Transverse colon (tissue), 4 donors: ENCODE measurements at regions not wholly inside any gene's neighbourhood (a gene's known extent, or its start where the extent isn't known, plus 50 kb on each side); places are given as distances from the start of the nearest gene placed in this dataset.

Experiments
- DNase-seq: peaks from one replicate; pipeline ENCODE4 v3.0.0-alpha.2; 2019
- H3K27ac ChIP-seq, 4 donors: fragments of 200-600 bp; sonication (generic); 2 replicates each; pipeline ENCODE4 v1.5.1; 2016 to 2018; ENCODE audit warnings: inconsistent platforms in 4 of 4
- H3K27me3 ChIP-seq: fragments of 200-600 bp; sonication (generic); 2 replicates; pipeline ENCODE4 v1.5.1; 2017; ENCODE audit warnings: inconsistent platforms
- H3K36me3 ChIP-seq, 4 donors: fragments of 200-600 bp; sonication (generic); 2 replicates each; pipeline ENCODE4 v1.5.1; 2017 to 2019; ENCODE audit warnings: inconsistent platforms in 4 of 4
- H3K4me1 ChIP-seq, 4 donors: fragments of 200-600 bp; sonication (generic); 2 replicates each; pipeline ENCODE4 v1.5.1; 2017 to 2020; ENCODE audit warnings: inconsistent platforms in 4 of 4
- H3K4me3 ChIP-seq, 4 donors: fragments of 200-600 bp; sonication (generic); 1 replicate in 1 of 4; 2 replicates in 3 of 4; pipeline versions ENCODE4 v1.5.1 to v1.6.1; 2017 to 2019; ENCODE audit warnings: inconsistent platforms in 4 of 4
- H3K9me3 ChIP-seq, 2 donors: fragments of 200-600 bp; sonication (generic); 2 replicates each; pipeline ENCODE4 v1.5.1; 2017 to 2019; ENCODE audit warnings: inconsistent platforms in 2 of 2
- CTCF ChIP-seq, 5 experiments: fragments of 200-600 bp in 3 of 5; fragments of 450-650 bp in 2 of 5; sonication (generic) in 3 of 5; IDR thresholded peaks; 1 replicate in 2 of 5; 2 replicates in 3 of 5; pipeline ENCODE4 v1.5.1; 2016 to 2017; ENCODE audit warnings: antibody characterized with exemption in 5 of 5, inconsistent platforms in 3 of 5, mild to moderate bottlenecking in 2 of 5, moderate library complexity in 1 of 5
- EP300 ChIP-seq: sonication (generic); formaldehyde crosslinking; IDR thresholded peaks from one replicate; pipeline ENCODE4 v1.6.1; 2017; ENCODE audit warnings: antibody characterized with exemption, low read depth
- POLR2A ChIP-seq: fragments of 450-650 bp; IDR thresholded peaks from one replicate; pipeline ENCODE4 v1.6.1; 2016; ENCODE audit warnings: antibody characterized with exemption, mild to moderate bottlenecking, moderate library complexity
- POLR2AphosphoS5 ChIP-seq, 3 donors: sonication (generic); formaldehyde crosslinking; IDR thresholded peaks; one replicate each; pipeline ENCODE4 v1.6.1; 2016; ENCODE audit warnings: antibody characterized with exemption in 3 of 3
- WGBS, 2 donors: methylation state at CpG; one replicate each; pipeline ENCODE4 v1.1.5; 2018; ENCODE audit warnings: low coverage in 1 of 2; 5-methylcytosine and 5-hydroxymethylcytosine counted together
- in situ Hi-C, 4 donors: fragments of 200-750 bp; cut with MboI; loops; one replicate each; pipeline versions ENCODE4 v1.15.0 to v1.15.1; 2017; ENCODE audit warnings: low sequenced_read_pairs in 3 of 4, low pct_ligation_motif_present in 1 of 4, low pct_unique_long_range_greater_than_20kb in 1 of 4
- intact Hi-C: fragments of 100-400 bp; cut with DNase I; formaldehyde crosslinking; loops from one replicate; pipeline ENCODE4 v1.15.1; 2023; ENCODE audit warnings: low total_unique reads

DNA sequence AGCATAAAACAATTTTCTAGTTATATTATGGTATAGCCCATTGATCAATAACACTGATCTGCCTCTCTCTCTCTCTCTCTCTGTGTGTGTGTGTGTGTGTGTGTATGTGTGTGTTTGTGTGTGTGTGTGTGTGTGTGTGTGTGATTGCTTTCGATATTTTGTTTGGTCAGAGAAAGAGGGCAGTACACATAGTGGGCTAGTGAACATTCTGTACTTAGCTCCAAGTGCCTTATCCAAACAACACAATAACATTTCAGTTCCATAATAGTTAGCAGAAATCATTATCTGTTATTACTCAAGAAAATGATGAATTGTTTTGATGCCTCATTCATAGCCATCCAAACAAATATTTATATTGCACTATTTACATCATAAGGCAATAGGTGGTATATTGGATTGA, 979.1 kb upstream of the CITED2 start:
- in situ Hi-C loops: no loop called here
- no peak for DNase-seq
- 82% methylated on average over 1 of the region's 1 CpG; no CpG with 5 or more reads in 1 of the 2 donors for WGBS, 2 donors
- H3K27me3 ChIP-seq: no peaks in the 10 kb centered on the region
- no peak overlapping the region for H3K4me3 ChIP-seq
- no peaks in the 10 kb centered on the region for H3K36me3 ChIP-seq
- intact Hi-C loops: no loop called here
- no peaks in the 10 kb centered on the region for H3K9me3 ChIP-seq
- H3K27ac ChIP-seq: no peak overlapping the region
- H3K4me1 ChIP-seq: no peaks in the 10 kb centered on the region
- TF ChIP-seq POLR2A (no peak), EP300 (no peak), CTCF (IDR thresholded peaks at IDR 0.05) (no peak), POLR2AphosphoS5 (IDR thresholded peaks at IDR 0.05) (no peak)

DNA sequence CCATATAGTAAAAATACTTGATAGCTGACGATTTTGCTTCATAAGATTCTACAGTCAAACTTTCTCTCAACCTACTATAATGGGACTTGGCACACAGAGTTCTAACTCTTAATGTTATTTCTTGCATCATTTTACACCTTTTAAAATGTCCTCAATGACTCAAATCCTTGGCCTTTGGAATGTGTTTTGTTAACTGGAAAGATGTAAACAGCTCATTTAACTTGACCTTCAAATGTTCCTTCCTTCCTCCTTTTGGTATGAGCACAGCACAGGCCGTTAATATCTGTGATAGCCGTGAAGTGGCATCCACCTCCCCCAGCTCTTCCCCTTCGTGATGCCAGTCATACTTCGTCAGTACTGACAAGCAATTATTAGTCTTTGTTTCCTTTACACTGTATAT, 972.0 kb upstream of the CITED2 start:
- intact Hi-C loops (no loop called here), in situ Hi-C loops (no loop called here)
- DNase-seq: no peak
- Histone ChIP-seq H3K36me3 (no peaks in the 10 kb centered on the region), H3K27ac (no peak overlapping the region), H3K9me3 (no peaks in the 10 kb centered on the region), H3K4me3 (no peak overlapping the region), H3K4me1 (peaks cover 0 to 4% (median 0%) of the 10 kb centered on the region in 4 donors), H3K27me3 (no peaks in the 10 kb centered on the region)
- 61 to 64% methylated on average over 5 of the region's 5 CpGs for WGBS, 2 donors
- TF ChIP-seq POLR2A (no peak), EP300 (no peak), POLR2AphosphoS5 (IDR thresholded peaks at IDR 0.05) (no peak), CTCF (IDR thresholded peaks at IDR 0.05) (no peak)

- peaks cover 0 to 4% (median 0%) of the 10 kb centered on the region in 4 donors for H3K4me1 ChIP-seq
- H3K4me3 ChIP-seq: no peak overlapping the region
- H3K36me3 ChIP-seq: no peaks in the 10 kb centered on the region
- TF ChIP-seq CTCF (IDR thresholded peaks at IDR 0.05): no peak
- no peaks in the 10 kb centered on the region for H3K9me3 ChIP-seq
- no peak for DNase-seq
- H3K27me3 ChIP-seq: no peaks in the 10 kb centered on the region
- in situ Hi-C loops (no loop called here), intact Hi-C loops (no loop called here)
- no peak overlapping the region for H3K27ac ChIP-seq
- 76 to 83% methylated on average over 3 of the region's 3 CpGs for WGBS, 2 donors
Observed at GRCh38 chr6:140345935-140346334, 971.5 kb upstream of the CITED2 start.

DNA sequence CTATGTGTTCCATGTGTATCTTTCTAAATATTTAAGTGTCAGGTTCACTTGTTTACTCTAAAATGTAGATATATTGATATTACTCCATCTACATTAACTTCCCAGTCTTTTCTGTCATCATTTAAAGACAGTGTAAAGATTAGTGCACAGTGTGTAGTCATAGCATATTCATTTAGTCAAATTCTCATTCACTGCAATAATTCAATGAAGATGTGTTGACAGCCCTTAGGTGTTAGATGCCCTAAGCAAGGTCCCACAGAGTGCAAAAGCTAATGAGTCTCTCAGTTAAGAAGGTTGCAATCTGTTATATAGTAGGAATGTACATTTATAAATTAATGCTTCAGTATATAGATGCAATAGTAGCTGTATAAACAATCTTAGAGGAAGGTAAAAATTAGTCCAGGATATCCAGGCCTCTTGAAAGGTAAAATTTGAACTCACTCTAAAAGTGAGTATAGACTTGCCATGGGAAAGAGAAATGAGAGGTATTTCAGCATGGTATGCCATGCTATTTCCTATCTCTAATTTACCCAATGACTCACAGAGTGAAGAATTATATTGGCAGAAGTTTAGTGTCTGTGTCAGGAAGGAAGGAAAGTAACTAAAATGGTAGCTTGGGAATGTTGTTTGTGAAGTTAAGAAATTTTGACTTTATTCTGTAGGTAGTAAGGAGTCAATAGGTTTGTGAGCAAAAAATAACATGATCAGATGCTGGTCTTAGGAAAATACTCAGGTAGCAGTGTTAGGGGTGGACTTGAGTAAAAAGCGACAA, 969.9 kb upstream of the CITED2 start:
- Histone ChIP-seq H3K36me3 (no peaks in the 10 kb centered on the region), H3K4me3 (no peak overlapping the region), H3K4me1 (peaks cover 0 to 4% (median 0%) of the 10 kb centered on the region in 4 donors), H3K9me3 (no peaks in the 10 kb centered on the region), H3K27ac (no peak overlapping the region), H3K27me3 (no peaks in the 10 kb centered on the region)
- WGBS, 2 donors: 78 to 90% methylated on average over 1 of the region's 1 CpG
- TF ChIP-seq EP300 (no peak), CTCF (IDR thresholded peaks at IDR 0.05) (no peak), POLR2AphosphoS5 (IDR thresholded peaks at IDR 0.05) (no peak), POLR2A (no peak)
- in situ Hi-C loops: no loop called here
- intact Hi-C loops: no loop called here
- DNase-seq: no peak
